ENCODE measurements at regions not wholly inside any gene's neighbourhood (a gene's known extent, or its start where the extent isn't known, plus 50 kb on each side); places are given as distances from the start of the nearest gene placed in this dataset.

DNA sequence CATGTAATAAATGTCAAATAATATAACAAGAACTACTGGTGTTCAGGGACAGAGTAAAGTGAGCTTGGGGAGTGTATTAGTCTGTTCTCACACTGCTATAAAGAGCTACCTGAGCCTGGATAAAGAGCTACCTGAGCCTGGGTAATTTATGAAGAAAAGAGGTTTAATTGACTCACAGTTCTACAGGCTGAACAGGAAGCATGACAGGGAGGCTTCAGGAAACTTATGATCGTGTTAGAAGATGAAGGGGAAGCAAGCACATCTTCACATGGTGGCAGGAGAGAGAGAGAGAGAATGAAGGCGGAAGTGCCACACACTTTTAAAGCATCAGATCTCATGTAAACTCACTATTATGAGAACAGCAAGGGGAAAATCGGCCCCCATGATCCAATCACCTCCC, 205.9 kb downstream of the CTH start:
- no peak for DNase-seq
- Histone ChIP-seq H3K4me3 (no peak overlapping the region), H3K36me3 (no peaks in the 10 kb centered on the region), H3K27me3 (no peaks in the 10 kb centered on the region), H3K9me3 (no peaks in the 10 kb centered on the region), H3K27ac (no peak overlapping the region), H3K4me1 (no peaks in the 10 kb centered on the region)
- intact Hi-C loops (cut with DNase I; ENCODE audit: low total_unique reads) = no loop called here
- TF ChIP-seq, protein P1, sequence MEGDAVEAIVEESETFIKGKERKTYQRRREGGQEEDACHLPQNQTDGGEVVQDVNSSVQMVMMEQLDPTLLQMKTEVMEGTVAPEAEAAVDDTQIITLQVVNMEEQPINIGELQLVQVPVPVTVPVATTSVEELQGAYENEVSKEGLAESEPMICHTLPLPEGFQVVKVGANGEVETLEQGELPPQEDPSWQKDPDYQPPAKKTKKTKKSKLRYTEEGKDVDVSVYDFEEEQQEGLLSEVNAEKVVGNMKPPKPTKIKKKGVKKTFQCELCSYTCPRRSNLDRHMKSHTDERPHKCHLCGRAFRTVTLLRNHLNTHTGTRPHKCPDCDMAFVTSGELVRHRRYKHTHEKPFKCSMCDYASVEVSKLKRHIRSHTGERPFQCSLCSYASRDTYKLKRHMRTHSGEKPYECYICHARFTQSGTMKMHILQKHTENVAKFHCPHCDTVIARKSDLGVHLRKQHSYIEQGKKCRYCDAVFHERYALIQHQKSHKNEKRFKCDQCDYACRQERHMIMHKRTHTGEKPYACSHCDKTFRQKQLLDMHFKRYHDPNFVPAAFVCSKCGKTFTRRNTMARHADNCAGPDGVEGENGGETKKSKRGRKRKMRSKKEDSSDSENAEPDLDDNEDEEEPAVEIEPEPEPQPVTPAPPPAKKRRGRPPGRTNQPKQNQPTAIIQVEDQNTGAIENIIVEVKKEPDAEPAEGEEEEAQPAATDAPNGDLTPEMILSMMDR (IDR thresholded peaks at IDR 0.05) = no peak
- no peak for TF ChIP-seq POLR2A (IDR thresholded peaks at IDR 0.05)

DNA sequence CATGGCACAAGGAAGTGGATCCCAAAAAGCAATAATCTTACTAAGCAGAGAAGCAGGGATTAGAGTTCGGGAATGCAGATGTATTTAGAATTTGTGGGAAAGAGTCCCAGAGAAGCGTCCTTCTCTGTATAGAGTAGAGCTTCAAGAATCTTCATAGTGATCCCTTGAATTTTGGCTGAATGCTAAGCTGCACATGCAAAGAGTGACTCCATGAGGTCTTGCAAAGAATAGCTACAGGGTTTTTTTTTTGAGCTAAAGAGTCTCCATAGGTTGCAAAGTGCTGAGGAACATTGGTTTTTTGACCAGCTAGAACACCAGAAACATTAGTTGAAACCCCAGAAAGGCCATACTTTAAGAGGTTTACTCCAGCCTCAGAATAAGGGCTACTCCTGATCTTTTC, 206.7 kb downstream of the CTH start:
- Histone ChIP-seq H3K4me3 (no peak overlapping the region), H3K4me1 (no peaks in the 10 kb centered on the region), H3K36me3 (no peaks in the 10 kb centered on the region), H3K27ac (no peak overlapping the region), H3K27me3 (no peaks in the 10 kb centered on the region), H3K9me3 (no peaks in the 10 kb centered on the region)
- DNase-seq = no peak
- intact Hi-C loops (cut with DNase I; ENCODE audit: low total_unique reads) = no loop called here
- TF ChIP-seq, protein P1 (IDR thresholded peaks at IDR 0.05) = no peak
- no peak for TF ChIP-seq POLR2A (IDR thresholded peaks at IDR 0.05)

DNA sequence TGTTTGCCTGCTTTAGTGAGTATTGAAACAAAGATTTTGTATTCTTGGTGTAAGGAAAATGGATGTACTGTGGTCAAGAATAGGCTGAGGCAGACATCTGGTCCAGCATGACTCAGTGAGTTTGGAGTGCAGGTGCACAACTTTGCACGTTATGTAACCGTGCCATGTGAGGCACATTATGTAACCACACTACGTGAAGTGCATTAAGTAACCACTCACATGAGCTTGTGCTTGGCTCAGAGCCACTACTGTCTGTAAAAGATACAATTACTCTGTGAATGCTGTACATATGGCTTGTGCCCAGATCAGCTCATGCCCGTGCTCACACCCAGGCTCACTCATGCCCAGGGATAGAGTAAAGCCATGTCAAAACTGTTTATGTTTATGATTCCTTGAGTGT, 216.8 kb downstream of the CTH start:
- no peaks in the 10 kb centered on the region for H3K4me1 ChIP-seq
- intact Hi-C loops (cut with DNase I; ENCODE audit: low total_unique reads) = no loop called here
- H3K27ac ChIP-seq = no peak overlapping the region
- no peak for TF ChIP-seq POLR2A (IDR thresholded peaks at IDR 0.05)
- TF ChIP-seq, protein P1 (IDR thresholded peaks at IDR 0.05) = no peak
- no peak for DNase-seq
- H3K27me3 ChIP-seq = no peaks in the 10 kb centered on the region
- no peak overlapping the region for H3K4me3 ChIP-seq
- H3K36me3 ChIP-seq = no peaks in the 10 kb centered on the region
- H3K9me3 ChIP-seq = no peaks in the 10 kb centered on the region

DNA sequence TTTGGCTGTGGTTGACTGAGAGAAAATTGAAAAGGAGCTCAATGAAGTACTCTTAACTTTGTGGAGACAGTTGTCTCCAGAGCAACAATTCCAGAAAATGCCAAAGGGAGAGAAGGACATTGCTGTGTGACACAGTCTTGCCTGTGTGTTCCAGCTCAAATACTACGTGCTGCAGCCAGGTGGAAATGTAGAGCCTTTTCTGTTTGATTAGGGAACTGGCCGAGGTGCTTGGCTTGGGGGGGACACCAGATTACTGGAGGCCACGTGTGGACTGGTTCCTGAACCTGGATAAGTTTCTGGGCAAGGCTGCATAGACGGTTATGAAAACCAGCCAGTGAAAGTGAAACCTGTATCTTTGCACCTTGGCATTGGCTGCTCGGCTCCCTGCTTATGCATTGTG, 217.9 kb downstream of the CTH start:
- no peak for TF ChIP-seq POLR2A (IDR thresholded peaks at IDR 0.05)
- TF ChIP-seq, protein P1 (IDR thresholded peaks at IDR 0.05) = no peak
- Histone ChIP-seq H3K4me1 (no peaks in the 10 kb centered on the region), H3K36me3 (no peaks in the 10 kb centered on the region), H3K9me3 (no peaks in the 10 kb centered on the region), H3K27ac (no peak overlapping the region), H3K4me3 (no peak overlapping the region), H3K27me3 (no peaks in the 10 kb centered on the region)
- no peak for DNase-seq
- intact Hi-C loops (cut with DNase I; ENCODE audit: low total_unique reads) = no loop called here

DNA sequence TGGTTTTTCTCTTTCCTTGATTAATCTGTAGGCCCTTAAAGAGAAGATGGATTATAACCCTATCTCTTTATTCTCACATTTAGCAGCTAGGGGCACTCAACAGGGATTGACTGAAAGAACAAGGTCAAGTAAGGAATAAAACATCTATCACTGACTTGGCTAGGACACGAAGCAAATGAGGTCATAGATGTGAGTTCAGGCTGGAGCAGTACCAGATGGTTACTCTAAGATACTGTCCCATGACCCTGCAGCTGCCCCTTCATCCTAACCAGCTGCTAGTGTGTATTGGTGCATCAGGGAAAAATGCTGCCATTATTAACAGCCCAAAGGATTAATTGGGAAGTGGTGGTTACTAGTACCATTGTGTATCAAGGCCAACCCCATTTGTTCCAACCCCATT, 221.9 kb downstream of the CTH start:
- Histone ChIP-seq H3K9me3 (no peaks in the 10 kb centered on the region), H3K4me3 (no peak overlapping the region), H3K27me3 (no peaks in the 10 kb centered on the region), H3K36me3 (no peaks in the 10 kb centered on the region), H3K27ac (no peak overlapping the region), H3K4me1 (no peaks in the 10 kb centered on the region)
- intact Hi-C loops (cut with DNase I; ENCODE audit: low total_unique reads) = no loop called here
- TF ChIP-seq, protein P1 (IDR thresholded peaks at IDR 0.05) = no peak
- no peak for TF ChIP-seq POLR2A (IDR thresholded peaks at IDR 0.05)
- no peak for DNase-seq
